GM12878 (cell line): ENCODE measurements at regions not wholly inside any gene's neighbourhood (a gene's known extent, or its start where the extent isn't known, plus 50 kb on each side); places are given as distances from the start of the nearest gene placed in this dataset.

Experiments
- ATAC-seq: fragments of 200-7000 bp; cut with Tn5 transposase; 3 replicates; pipeline ENCODE4 v1.9.1; 2020; ENCODE audit warnings: mild to moderate bottlenecking, moderate library complexity
- BruUV-seq: library from RNA; stranded (reverse); fragments of 400-500 nt; replicated peaks from 2 replicates; lab custom pipeline; 2021; lab: Mats Ljungman, UMichigan
- CTCF ChIA-PET: fragments of 300-600 bp; sonication (Branson Sonifier 250); formaldehyde crosslinking; extraction: SDS; loops from one replicate; lab custom pipeline; 2021; ENCODE audit warnings: inconsistent platforms; lab: Yijun Ruan, JAX
- POLR2A ChIA-PET: fragments of 350-600 bp; formaldehyde crosslinking; extraction: SDS; loops from one replicate; lab custom pipeline; 2021; ENCODE audit warnings: inconsistent platforms; lab: Charles Lee
- RAD21 ChIA-PET: fragments of 300-600 bp; sonication (Branson Sonifier 250); formaldehyde crosslinking; loops from one replicate; lab custom pipeline; 2023; ENCODE audit warnings: antibody characterized with exemption; ENCODE audit not compliant: unreplicated experiment; lab: Charles Lee
- SMC1A ChIA-PET: fragments of 300-600 bp; sonication (Branson Sonifier 250); formaldehyde crosslinking; loops from one replicate; lab custom pipeline; 2023; ENCODE audit not compliant: unreplicated experiment, uncharacterized antibody; lab: Charles Lee
- DNase-seq: peaks from one replicate; pipeline ENCODE4 v3.0.0-alpha.2; 2011; ENCODE audit warnings: low read depth, low spot score
- FAIRE-seq: peaks from 3 replicates; lab custom pipeline; 2011; peaks lifted over from hg19 to GRCh38; lab: Jason Lieb, UNC
- H2AFZ ChIP-seq: 2 replicates; pipeline ENCODE4 v1.6.0; 2011; ENCODE audit warnings: low read depth, low read length, control low read depth; ENCODE audit not compliant: control insufficient read depth
- H3K27ac ChIP-seq: 2 replicates; pipeline ENCODE4 v1.5.1; 2011; ENCODE audit warnings: control low read depth; ENCODE audit not compliant: control insufficient read depth, insufficient read depth
- H3K27me3 ChIP-seq, 2 experiments: replicated peaks in 1 of 2; 2 replicates each; pipeline versions ENCODE4 v1.6.0 to v1.6.1; 2011; ENCODE audit warnings: low read length in 1 of 2; ENCODE audit not compliant: control insufficient read depth in 2 of 2, insufficient read depth in 2 of 2
- H3K36me3 ChIP-seq, 2 experiments: 2 replicates each; pipeline ENCODE4 v1.5.1; 2011; ENCODE audit warnings: low read length in 1 of 2; ENCODE audit not compliant: control insufficient read depth in 2 of 2, insufficient read depth in 2 of 2
- H3K4me1 ChIP-seq: 2 replicates; pipeline ENCODE4 v1.6.1; 2011; ENCODE audit warnings: mild to moderate bottlenecking, low read length, moderate library complexity, mixed read lengths; ENCODE audit not compliant: control insufficient read depth, insufficient read depth
- H3K4me2 ChIP-seq: 2 replicates; pipeline ENCODE4 v1.6.0; 2011; ENCODE audit warnings: control low read depth; ENCODE audit not compliant: control insufficient read depth, insufficient read depth
- H3K4me3 ChIP-seq: fragments of 200-600 bp; sonication (generic); 2 replicates; pipeline ENCODE4 v1.5.1; 2016
- H3K79me2 ChIP-seq: 2 replicates; pipeline ENCODE4 v1.6.0; 2011; ENCODE audit warnings: low read length; ENCODE audit not compliant: control insufficient read depth, insufficient read depth
- H3K9ac ChIP-seq: 2 replicates; pipeline ENCODE4 v1.8.0; 2011; ENCODE audit warnings: low read length, control low read depth, mixed read lengths; ENCODE audit not compliant: control insufficient read depth, insufficient read depth
- H3K9me3 ChIP-seq: replicated peaks from 3 replicates; pipeline ENCODE4 v1.5.1; 2011; ENCODE audit warnings: mild to moderate bottlenecking, low read length; ENCODE audit not compliant: control insufficient read depth, insufficient read depth
- H4K20me1 ChIP-seq: 2 replicates; pipeline ENCODE4 v1.6.0; 2011; ENCODE audit not compliant: control insufficient read depth, insufficient read depth
- BACH1 ChIP-seq: fragments of 450-650 bp; IDR thresholded peaks from 2 replicates; pipeline ENCODE4 v1.6.1; 2017; ENCODE audit warnings: mild to moderate bottlenecking, borderline replicate concordance
- CBFB ChIP-seq: IDR thresholded peaks from 2 replicates; pipeline ENCODE4 v1.6.1; 2016; ENCODE audit warnings: antibody characterized with exemption, low read depth
- MXI1 ChIP-seq: fragments of 150-350 bp; IDR thresholded peaks from 2 replicates; pipeline ENCODE4 v1.6.1; 2011; ENCODE audit warnings: low read depth, mild to moderate bottlenecking, inconsistent platforms, low read length, improper control_type of control experiment
- NBN ChIP-seq: fragments of 450-650 bp; IDR thresholded peaks from 2 replicates; pipeline ENCODE4 v1.6.1; 2016
- NFYA ChIP-seq: IDR thresholded peaks from 2 replicates; pipeline ENCODE4 v1.6.1; 2011; ENCODE audit warnings: low read depth, mild to moderate bottlenecking, low read length, improper control_type of control experiment, borderline replicate concordance
- NR2C1 ChIP-seq: fragments of 450-650 bp; IDR thresholded peaks from 2 replicates; pipeline ENCODE4 v1.6.1; 2017; ENCODE audit warnings: antibody characterized with exemption, mild to moderate bottlenecking, moderate library complexity
- YBX1 ChIP-seq: fragments of 450-650 bp; IDR thresholded peaks from 2 replicates; pipeline ENCODE4 v1.6.1; 2016; ENCODE audit warnings: antibody characterized with exemption
- WGBS: methylation state at CpG from one replicate; pipeline ENCODE4 v1.1.6; 2016; ENCODE audit warnings: low lambda C conversion rate; ENCODE audit not compliant: insufficient replicate concordance, insufficient coverage; ENCODE audit errors: missing lambda C conversion rate; 5-methylcytosine and 5-hydroxymethylcytosine counted together
- in situ Hi-C: fragments of 300-500 bp; cut with MboI; formaldehyde crosslinking; loops from 9 replicates; pipeline ENCODE4 v1.14.3; 2018; ENCODE audit warnings: mixed read lengths
- intact Hi-C: fragments of 100-400 bp; cut with micrococcal nuclease; formaldehyde crosslinking; loops from one replicate; pipeline ENCODE4 v1.14.2; 2022; ENCODE audit not compliant: unreplicated experiment
- TF ChIP-seq, protein P1 (sequence below): IDR thresholded peaks from 2 replicates; pipeline ENCODE4 v1.6.1; 2012; ENCODE audit warnings: low read depth, low read length, improper control_type of control experiment
- TF ChIP-seq, protein P2 (sequence below): fragments of 450-650 bp; IDR thresholded peaks from 2 replicates; pipeline ENCODE4 v1.6.1; 2018; ENCODE audit warnings: mild to moderate bottlenecking, low read depth, moderate library complexity; ENCODE audit not compliant: partially characterized antibody
- TF ChIP-seq, protein P3 (sequence below): fragments of 450-650 bp; IDR thresholded peaks from 2 replicates; pipeline ENCODE4 v1.6.1; 2017; ENCODE audit warnings: mild to moderate bottlenecking, moderate library complexity
- TF ChIP-seq, protein P4 (sequence below): IDR thresholded peaks from 2 replicates; pipeline ENCODE4 v1.6.1; 2012; ENCODE audit warnings: improper control_type of control experiment, low read depth, low read length; ENCODE audit not compliant: insufficient replicate concordance

DNA sequence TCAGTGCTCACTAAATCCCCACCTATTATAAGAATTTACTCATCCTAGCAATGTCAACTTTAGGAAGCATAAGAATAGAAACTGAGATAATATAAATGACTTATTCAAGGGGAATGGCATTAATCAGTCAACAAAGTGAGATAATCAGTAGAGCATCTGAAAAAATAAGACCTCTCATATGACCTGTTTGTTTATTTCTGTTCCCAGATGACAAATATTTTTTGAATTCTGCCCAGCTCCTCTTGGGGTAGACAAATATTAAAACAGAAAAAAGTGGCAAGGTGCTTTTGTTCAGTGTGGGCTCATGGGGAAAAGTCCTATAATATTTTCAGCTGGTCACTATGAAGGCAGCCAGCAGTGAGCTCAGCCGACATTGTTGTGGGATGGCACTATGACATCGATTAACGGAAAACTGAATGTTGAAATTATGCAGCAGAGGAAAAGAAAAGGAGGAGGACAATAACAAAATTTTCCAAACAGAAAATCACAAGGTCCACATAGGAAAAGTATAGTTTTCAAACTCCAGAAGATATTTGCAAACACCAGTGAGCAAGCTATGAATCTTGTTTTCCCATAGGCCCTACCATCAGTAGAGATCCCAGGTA is 109.6 kb downstream of the ANXA3 start:
- RAD21 ChIA-PET: interaction anchor here (0.6 to 2.2 kb wide), 16 partner anchors 14 to 1193 kb away, joined by 3 to 15 read pairs (median 4); no protein-coding TSS in a partner anchor
- TF ChIP-seq NFYA (no peak), NBN (no peak), YBX1 (no peak), NR2C1 (no peak), MXI1 (no peak), CBFB (no peak), BACH1 (no peak)
- TF ChIP-seq, protein P1, sequence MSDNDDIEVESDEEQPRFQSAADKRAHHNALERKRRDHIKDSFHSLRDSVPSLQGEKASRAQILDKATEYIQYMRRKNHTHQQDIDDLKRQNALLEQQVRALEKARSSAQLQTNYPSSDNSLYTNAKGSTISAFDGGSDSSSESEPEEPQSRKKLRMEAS: no peak
- TF ChIP-seq, protein P2, sequence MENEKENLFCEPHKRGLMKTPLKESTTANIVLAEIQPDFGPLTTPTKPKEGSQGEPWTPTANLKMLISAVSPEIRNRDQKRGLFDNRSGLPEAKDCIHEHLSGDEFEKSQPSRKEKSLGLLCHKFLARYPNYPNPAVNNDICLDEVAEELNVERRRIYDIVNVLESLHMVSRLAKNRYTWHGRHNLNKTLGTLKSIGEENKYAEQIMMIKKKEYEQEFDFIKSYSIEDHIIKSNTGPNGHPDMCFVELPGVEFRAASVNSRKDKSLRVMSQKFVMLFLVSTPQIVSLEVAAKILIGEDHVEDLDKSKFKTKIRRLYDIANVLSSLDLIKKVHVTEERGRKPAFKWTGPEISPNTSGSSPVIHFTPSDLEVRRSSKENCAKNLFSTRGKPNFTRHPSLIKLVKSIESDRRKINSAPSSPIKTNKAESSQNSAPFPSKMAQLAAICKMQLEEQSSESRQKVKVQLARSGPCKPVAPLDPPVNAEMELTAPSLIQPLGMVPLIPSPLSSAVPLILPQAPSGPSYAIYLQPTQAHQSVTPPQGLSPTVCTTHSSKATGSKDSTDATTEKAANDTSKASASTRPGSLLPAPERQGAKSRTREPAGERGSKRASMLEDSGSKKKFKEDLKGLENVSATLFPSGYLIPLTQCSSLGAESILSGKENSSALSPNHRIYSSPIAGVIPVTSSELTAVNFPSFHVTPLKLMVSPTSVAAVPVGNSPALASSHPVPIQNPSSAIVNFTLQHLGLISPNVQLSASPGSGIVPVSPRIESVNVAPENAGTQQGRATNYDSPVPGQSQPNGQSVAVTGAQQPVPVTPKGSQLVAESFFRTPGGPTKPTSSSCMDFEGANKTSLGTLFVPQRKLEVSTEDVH: no peak
- TF ChIP-seq, protein P3, sequence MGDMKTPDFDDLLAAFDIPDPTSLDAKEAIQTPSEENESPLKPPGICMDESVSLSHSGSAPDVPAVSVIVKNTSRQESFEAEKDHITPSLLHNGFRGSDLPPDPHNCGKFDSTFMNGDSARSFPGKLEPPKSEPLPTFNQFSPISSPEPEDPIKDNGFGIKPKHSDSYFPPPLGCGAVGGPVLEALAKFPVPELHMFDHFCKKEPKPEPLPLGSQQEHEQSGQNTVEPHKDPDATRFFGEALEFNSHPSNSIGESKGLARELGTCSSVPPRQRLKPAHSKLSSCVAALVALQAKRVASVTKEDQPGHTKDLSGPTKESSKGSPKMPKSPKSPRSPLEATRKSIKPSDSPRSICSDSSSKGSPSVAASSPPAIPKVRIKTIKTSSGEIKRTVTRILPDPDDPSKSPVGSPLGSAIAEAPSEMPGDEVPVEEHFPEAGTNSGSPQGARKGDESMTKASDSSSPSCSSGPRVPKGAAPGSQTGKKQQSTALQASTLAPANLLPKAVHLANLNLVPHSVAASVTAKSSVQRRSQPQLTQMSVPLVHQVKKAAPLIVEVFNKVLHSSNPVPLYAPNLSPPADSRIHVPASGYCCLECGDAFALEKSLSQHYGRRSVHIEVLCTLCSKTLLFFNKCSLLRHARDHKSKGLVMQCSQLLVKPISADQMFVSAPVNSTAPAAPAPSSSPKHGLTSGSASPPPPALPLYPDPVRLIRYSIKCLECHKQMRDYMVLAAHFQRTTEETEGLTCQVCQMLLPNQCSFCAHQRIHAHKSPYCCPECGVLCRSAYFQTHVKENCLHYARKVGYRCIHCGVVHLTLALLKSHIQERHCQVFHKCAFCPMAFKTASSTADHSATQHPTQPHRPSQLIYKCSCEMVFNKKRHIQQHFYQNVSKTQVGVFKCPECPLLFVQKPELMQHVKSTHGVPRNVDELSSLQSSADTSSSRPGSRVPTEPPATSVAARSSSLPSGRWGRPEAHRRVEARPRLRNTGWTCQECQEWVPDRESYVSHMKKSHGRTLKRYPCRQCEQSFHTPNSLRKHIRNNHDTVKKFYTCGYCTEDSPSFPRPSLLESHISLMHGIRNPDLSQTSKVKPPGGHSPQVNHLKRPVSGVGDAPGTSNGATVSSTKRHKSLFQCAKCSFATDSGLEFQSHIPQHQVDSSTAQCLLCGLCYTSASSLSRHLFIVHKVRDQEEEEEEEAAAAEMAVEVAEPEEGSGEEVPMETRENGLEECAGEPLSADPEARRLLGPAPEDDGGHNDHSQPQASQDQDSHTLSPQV: no peak
- TF ChIP-seq, protein P4, sequence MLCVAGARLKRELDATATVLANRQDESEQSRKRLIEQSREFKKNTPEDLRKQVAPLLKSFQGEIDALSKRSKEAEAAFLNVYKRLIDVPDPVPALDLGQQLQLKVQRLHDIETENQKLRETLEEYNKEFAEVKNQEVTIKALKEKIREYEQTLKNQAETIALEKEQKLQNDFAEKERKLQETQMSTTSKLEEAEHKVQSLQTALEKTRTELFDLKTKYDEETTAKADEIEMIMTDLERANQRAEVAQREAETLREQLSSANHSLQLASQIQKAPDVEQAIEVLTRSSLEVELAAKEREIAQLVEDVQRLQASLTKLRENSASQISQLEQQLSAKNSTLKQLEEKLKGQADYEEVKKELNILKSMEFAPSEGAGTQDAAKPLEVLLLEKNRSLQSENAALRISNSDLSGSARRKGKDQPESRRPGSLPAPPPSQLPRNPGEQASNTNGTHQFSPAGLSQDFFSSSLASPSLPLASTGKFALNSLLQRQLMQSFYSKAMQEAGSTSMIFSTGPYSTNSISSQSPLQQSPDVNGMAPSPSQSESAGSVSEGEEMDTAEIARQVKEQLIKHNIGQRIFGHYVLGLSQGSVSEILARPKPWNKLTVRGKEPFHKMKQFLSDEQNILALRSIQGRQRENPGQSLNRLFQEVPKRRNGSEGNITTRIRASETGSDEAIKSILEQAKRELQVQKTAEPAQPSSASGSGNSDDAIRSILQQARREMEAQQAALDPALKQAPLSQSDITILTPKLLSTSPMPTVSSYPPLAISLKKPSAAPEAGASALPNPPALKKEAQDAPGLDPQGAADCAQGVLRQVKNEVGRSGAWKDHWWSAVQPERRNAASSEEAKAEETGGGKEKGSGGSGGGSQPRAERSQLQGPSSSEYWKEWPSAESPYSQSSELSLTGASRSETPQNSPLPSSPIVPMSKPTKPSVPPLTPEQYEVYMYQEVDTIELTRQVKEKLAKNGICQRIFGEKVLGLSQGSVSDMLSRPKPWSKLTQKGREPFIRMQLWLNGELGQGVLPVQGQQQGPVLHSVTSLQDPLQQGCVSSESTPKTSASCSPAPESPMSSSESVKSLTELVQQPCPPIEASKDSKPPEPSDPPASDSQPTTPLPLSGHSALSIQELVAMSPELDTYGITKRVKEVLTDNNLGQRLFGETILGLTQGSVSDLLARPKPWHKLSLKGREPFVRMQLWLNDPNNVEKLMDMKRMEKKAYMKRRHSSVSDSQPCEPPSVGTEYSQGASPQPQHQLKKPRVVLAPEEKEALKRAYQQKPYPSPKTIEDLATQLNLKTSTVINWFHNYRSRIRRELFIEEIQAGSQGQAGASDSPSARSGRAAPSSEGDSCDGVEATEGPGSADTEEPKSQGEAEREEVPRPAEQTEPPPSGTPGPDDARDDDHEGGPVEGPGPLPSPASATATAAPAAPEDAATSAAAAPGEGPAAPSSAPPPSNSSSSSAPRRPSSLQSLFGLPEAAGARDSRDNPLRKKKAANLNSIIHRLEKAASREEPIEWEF: no peak

More for the DNA sequence above, 109.6 kb downstream of the ANXA3 start:
- Histone ChIP-seq H3K4me3 (no peak overlapping the region), H3K27me3 (peaks cover 0 to 1% of the 10 kb centered on the region in 2 experiments; a peak in 1 of 4 replicates), H3K4me2 (no peak overlapping the region), H2AFZ (no peak overlapping the region), H3K4me1 (peaks cover 35% of the 10 kb centered on the region), H3K27ac (no peak overlapping the region), H3K9me3 (no peaks in the 10 kb centered on the region), H3K9ac (no peak overlapping the region), H4K20me1 (no peaks in the 10 kb centered on the region), H3K79me2 (no peaks in the 10 kb centered on the region), H3K36me3 (no peaks in the 10 kb centered on the region)
- ChIA-PET CTCF (interaction anchor here (0.9 to 3.3 kb wide), 10 partner anchors 9 to 202 kb away, joined by 3 to 15 read pairs (median 6); no protein-coding TSS in a partner anchor), SMC1A (interaction anchor here (0.6 to 6.9 kb wide), 33 partner anchors 8 to 412 kb away, joined by 3 to 79 read pairs (median 5); no protein-coding TSS in a partner anchor), POLR2A (interaction anchor here (0.6 to 1.1 kb wide), 4 partner anchors 30 to 83 kb away, joined by 3 to 4 read pairs (median 3); no protein-coding TSS in a partner anchor)
- ATAC-seq (no peak), FAIRE-seq (no peak), DNase-seq (no peak)
- 98% methylated on average over 3 of the region's 3 CpGs for WGBS
- no TSS peak for BruUV-seq
- in situ Hi-C loops (no loop called here), intact Hi-C loops (loop anchor here (5.0 kb wide), 2 partner anchors 116 to 201 kb away; partner anchors contain the start of gene BMP2K)
